HepG2 (cell line): ENCODE measurements at regions not wholly inside any gene's neighbourhood (a gene's known extent, or its start where the extent isn't known, plus 50 kb on each side); places are given as distances from the start of the nearest gene placed in this dataset.

Experiments used
- ATAC-seq: fragments of 200-7000 bp; cut with Tn5 transposase; 3 replicates; pipeline ENCODE4 v1.9.1; 2020; ENCODE audit warnings: mild to moderate bottlenecking, moderate library complexity
- BruUV-seq: library from RNA; stranded (reverse); fragments of 400-500 nt; replicated peaks from 2 replicates; lab custom pipeline; 2021; lab: Mats Ljungman, UMichigan
- CTCF ChIA-PET: fragments of 300-600 bp; formaldehyde crosslinking; extraction: SDS; loops from one replicate; lab custom pipeline; 2021; ENCODE audit warnings: low total read pairs, inconsistent platforms, low intra/inter-chr PET ratio; lab: Yijun Ruan, JAX
- POLR2A ChIA-PET: fragments of 350-600 bp; sonication (Branson Sonifier 250); formaldehyde crosslinking; loops from one replicate; lab custom pipeline; 2020; ENCODE audit warnings: antibody characterized with exemption, inconsistent platforms; lab: Yijun Ruan, JAX
- DNase-seq: peaks from one replicate; pipeline ENCODE4 v3.0.0-alpha.2; 2015; ENCODE audit warnings: low spot score
- FAIRE-seq: peaks from 3 replicates; lab custom pipeline; 2011; peaks lifted over from hg19 to GRCh38; lab: Jason Lieb, UNC
- H2AFZ ChIP-seq: one replicate; pipeline ENCODE4 v1.6.1; 2011; ENCODE audit warnings: low read length, inconsistent platforms
- H3K27ac ChIP-seq: fragments of 300-600 bp; 3 replicates; pipeline ENCODE4 v1.8.0; 2011; ENCODE audit warnings: mixed run types, mild to moderate bottlenecking, mixed read lengths, low read length, inconsistent platforms; ENCODE audit not compliant: insufficient read depth; ENCODE audit errors: extremely low read length
- H3K27me3 ChIP-seq, 2 experiments: fragments of 200-600 bp in 1 of 2; 2 replicates in 1 of 2; 3 replicates in 1 of 2; pipeline versions ENCODE4 v1.6.0 to v1.8.0; 2011; ENCODE audit warnings: low read length in 2 of 2, mild to moderate bottlenecking in 2 of 2, moderate library complexity in 2 of 2, inconsistent platforms in 1 of 2; ENCODE audit not compliant: insufficient read depth in 2 of 2, control insufficient read depth in 1 of 2
- H3K36me3 ChIP-seq, 2 experiments: fragments of 200-600 bp in 1 of 2; replicated peaks in 1 of 2; 2 replicates in 1 of 2; 3 replicates in 1 of 2; pipeline versions ENCODE4 v1.5.1 to v1.8.0; 2011; ENCODE audit warnings: low read length in 2 of 2, inconsistent platforms in 1 of 2; ENCODE audit not compliant: insufficient read depth in 2 of 2, control insufficient read depth in 1 of 2
- H3K4me1 ChIP-seq: 2 replicates; pipeline ENCODE4 v1.5.1; 2012; ENCODE audit warnings: low read length, inconsistent platforms; ENCODE audit not compliant: insufficient read depth
- H3K4me2 ChIP-seq: 2 replicates; pipeline ENCODE4 v1.6.0; 2011; ENCODE audit warnings: low read depth, low read length, inconsistent platforms
- H3K4me3 ChIP-seq, 3 experiments: fragments of 200-600 bp in 1 of 3; sonication (generic), shearing (Covaris generic) in 1 of 3; replicated peaks in 1 of 3; 2 replicates each; pipeline ENCODE4 v1.5.1; 2011 to 2016; ENCODE audit warnings: low read length in 3 of 3, inconsistent platforms in 2 of 3, low read depth in 2 of 3, mild to moderate bottlenecking in 2 of 3, control low read depth in 1 of 3, mixed read lengths in 1 of 3; ENCODE audit not compliant: insufficient read depth in 1 of 3
- H3K79me2 ChIP-seq: one replicate; pipeline ENCODE4 v1.6.1; 2011; ENCODE audit warnings: low read length, inconsistent platforms; ENCODE audit not compliant: insufficient read depth
- H3K9ac ChIP-seq: 2 replicates; pipeline ENCODE4 v1.6.0; 2011; ENCODE audit warnings: mild to moderate bottlenecking, low read depth, low read length, inconsistent platforms; ENCODE audit not compliant: insufficient read depth
- H3K9me3 ChIP-seq: 2 replicates; pipeline ENCODE4 v1.5.1; 2012; ENCODE audit warnings: mild to moderate bottlenecking, low read length
- H4K20me1 ChIP-seq: 2 replicates; pipeline ENCODE4 v1.6.0; 2011; ENCODE audit warnings: inconsistent platforms, mild to moderate bottlenecking, low read length, moderate library complexity; ENCODE audit not compliant: insufficient read depth
- ZNF557 ChIP-seq: sonication (generic); formaldehyde crosslinking; IDR thresholded peaks from 2 replicates; pipeline ENCODE4 v1.4.0; 2020; ENCODE audit warnings: missing genetic modification reagents
- WGBS: methylation state at CpG from one replicate; pipeline ENCODE4 v1.1.6; 2017; ENCODE audit warnings: low lambda C conversion rate; 5-methylcytosine and 5-hydroxymethylcytosine counted together
- in situ Hi-C: cut with HindIII; loops from 2 replicates; pipeline ENCODE4 v1.10.0; 2017; ENCODE audit warnings: low pct_unique_long_range_greater_than_20kb; ENCODE audit not compliant: extremely low pct_ligation_motif_present
- intact Hi-C: fragments of 100-400 bp; cut with micrococcal nuclease; formaldehyde crosslinking; loops from one replicate; pipeline ENCODE4 v1.10.0; 2022; ENCODE audit not compliant: unreplicated experiment
- TF ChIP-seq, protein P1 (sequence below): sonication (generic); formaldehyde crosslinking; IDR thresholded peaks from 2 replicates; pipeline ENCODE4 v1.5.0; 2020; ENCODE audit warnings: mild to moderate bottlenecking, missing genetic modification reagents, borderline replicate concordance
- TF ChIP-seq, protein P2 (sequence below): sonication (generic); formaldehyde crosslinking; IDR thresholded peaks from 2 replicates; pipeline ENCODE4 v1.4.0; 2020; ENCODE audit warnings: missing genetic modification reagents, borderline replicate concordance

DNA sequence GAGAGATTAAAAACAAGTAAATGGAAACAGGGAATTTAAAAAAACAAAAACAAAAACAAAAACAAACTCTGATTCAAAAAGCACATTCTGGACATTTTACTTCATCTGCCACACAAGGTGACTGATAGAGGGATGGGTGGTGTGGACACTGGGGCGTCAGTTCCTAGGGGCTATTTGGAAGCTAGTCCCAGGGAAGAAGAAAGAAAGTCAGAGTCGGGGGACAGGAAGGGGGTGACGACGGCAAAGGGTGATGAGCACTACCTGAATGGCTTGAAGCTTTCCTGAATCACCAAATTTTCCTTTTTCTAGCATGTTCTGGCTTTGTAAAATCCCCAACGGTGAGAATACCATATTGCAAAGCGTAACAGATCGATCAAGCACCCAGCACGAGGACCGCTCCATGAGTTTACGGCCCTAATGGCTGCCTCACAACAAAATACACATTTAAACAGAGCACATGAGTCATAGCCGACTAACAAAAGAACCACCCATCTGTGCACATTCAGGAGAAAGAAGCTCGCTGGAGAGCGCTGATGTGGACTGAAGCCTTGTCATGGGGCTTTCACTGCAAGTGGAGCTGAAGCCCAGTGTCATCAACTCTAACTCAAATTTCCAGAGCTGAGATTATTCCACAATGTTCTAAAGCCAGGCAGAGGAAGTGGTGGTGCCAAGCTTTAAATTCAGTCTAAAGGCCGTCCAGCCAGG is 178.9 kb downstream of the LNPK start:
- 58% methylated on average over 14 of the region's 14 CpGs for WGBS
- no peak overlapping the region for H3K9ac ChIP-seq
- DNase-seq (no peak), ATAC-seq (no peak), FAIRE-seq (no peak)
- H3K79me2 ChIP-seq, result no peaks in the 10 kb centered on the region
- ChIA-PET POLR2A (no interaction called here), CTCF (no interaction called here)
- H4K20me1 ChIP-seq, result no peaks in the 10 kb centered on the region
- no peak overlapping the region for H3K4me2 ChIP-seq
- no TSS peak for BruUV-seq
- no peaks in the 10 kb centered on the region for H3K36me3 ChIP-seq
- TF ChIP-seq, protein P1, sequence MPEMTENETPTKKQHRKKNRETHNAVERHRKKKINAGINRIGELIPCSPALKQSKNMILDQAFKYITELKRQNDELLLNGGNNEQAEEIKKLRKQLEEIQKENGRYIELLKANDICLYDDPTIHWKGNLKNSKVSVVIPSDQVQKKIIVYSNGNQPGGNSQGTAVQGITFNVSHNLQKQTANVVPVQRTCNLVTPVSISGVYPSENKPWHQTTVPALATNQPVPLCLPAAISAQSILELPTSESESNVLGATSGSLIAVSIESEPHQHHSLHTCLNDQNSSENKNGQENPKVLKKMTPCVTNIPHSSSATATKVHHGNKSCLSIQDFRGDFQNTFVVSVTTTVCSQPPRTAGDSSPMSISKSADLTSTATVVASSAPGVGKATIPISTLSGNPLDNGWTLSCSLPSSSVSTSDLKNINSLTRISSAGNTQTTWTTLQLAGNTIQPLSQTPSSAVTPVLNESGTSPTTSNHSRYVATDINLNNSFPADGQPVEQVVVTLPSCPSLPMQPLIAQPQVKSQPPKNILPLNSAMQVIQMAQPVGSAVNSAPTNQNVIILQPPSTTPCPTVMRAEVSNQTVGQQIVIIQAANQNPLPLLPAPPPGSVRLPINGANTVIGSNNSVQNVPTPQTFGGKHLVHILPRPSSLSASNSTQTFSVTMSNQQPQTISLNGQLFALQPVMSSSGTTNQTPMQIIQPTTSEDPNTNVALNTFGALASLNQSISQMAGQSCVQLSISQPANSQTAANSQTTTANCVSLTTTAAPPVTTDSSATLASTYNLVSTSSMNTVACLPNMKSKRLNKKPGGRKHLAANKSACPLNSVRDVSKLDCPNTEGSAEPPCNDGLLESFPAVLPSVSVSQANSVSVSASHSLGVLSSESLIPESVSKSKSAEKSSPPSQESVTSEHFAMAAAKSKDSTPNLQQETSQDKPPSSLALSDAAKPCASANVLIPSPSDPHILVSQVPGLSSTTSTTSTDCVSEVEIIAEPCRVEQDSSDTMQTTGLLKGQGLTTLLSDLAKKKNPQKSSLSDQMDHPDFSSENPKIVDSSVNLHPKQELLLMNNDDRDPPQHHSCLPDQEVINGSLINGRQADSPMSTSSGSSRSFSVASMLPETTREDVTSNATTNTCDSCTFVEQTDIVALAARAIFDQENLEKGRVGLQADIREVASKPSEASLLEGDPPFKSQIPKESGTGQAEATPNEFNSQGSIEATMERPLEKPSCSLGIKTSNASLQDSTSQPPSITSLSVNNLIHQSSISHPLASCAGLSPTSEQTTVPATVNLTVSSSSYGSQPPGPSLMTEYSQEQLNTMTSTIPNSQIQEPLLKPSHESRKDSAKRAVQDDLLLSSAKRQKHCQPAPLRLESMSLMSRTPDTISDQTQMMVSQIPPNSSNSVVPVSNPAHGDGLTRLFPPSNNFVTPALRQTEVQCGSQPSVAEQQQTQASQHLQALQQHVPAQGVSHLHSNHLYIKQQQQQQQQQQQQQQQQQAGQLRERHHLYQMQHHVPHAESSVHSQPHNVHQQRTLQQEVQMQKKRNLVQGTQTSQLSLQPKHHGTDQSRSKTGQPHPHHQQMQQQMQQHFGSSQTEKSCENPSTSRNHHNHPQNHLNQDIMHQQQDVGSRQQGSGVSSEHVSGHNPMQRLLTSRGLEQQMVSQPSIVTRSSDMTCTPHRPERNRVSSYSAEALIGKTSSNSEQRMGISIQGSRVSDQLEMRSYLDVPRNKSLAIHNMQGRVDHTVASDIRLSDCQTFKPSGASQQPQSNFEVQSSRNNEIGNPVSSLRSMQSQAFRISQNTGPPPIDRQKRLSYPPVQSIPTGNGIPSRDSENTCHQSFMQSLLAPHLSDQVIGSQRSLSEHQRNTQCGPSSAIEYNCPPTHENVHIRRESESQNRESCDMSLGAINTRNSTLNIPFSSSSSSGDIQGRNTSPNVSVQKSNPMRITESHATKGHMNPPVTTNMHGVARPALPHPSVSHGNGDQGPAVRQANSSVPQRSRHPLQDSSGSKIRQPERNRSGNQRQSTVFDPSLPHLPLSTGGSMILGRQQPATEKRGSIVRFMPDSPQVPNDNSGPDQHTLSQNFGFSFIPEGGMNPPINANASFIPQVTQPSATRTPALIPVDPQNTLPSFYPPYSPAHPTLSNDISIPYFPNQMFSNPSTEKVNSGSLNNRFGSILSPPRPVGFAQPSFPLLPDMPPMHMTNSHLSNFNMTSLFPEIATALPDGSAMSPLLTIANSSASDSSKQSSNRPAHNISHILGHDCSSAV, result no peak
- TF ChIP-seq ZNF557 (CRISPR knock-in tag), result no peak
- TF ChIP-seq, protein P2, sequence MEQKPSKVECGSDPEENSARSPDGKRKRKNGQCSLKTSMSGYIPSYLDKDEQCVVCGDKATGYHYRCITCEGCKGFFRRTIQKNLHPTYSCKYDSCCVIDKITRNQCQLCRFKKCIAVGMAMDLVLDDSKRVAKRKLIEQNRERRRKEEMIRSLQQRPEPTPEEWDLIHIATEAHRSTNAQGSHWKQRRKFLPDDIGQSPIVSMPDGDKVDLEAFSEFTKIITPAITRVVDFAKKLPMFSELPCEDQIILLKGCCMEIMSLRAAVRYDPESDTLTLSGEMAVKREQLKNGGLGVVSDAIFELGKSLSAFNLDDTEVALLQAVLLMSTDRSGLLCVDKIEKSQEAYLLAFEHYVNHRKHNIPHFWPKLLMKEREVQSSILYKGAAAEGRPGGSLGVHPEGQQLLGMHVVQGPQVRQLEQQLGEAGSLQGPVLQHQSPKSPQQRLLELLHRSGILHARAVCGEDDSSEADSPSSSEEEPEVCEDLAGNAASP (CRISPR knock-in tag), result no peak
- intact Hi-C loops, result no loop called here
- H3K27ac ChIP-seq, result no peak overlapping the region
- no peaks in the 10 kb centered on the region for H3K9me3 ChIP-seq
- in situ Hi-C loops, result no loop called here
- no peaks in the 10 kb centered on the region for H3K4me1 ChIP-seq
- no peak overlapping the region for H3K4me3 ChIP-seq
- 0 out of 5 replicates have a peak, but pooled peaks cover 0 to 3% of the 10 kb centered on the region in 2 experiments for H3K27me3 ChIP-seq
- no peak overlapping the region for H2AFZ ChIP-seq
